ENCODE measurements at regions not wholly inside any gene's neighbourhood (a gene's known extent, or its start where the extent isn't known, plus 50 kb on each side); places are given as distances from the start of the nearest gene placed in this dataset.

- WGBS, 2 donors (ENCODE audit: low coverage in 1 of 2): 61 to 75% methylated on average over 1 to 2 of the region's 2 CpGs
- Histone ChIP-seq H3K4me1 (no peaks in the 10 kb centered on the region), H3K4me3 (no peak overlapping the region), H3K9me3 (no peaks in the 10 kb centered on the region), H3K27me3 (no peaks in the 10 kb centered on the region), H3K36me3 (no peaks in the 10 kb centered on the region), H3K27ac (no peak overlapping the region)
- no peak for DNase-seq
- intact Hi-C loops (cut with DNase I; ENCODE audit: low total_unique reads) (no loop called here), in situ Hi-C loops (cut with MboI; ENCODE audit: low pct_ligation_motif_present in 1 of 4, low pct_unique_long_range_greater_than_20kb in 1 of 4, low sequenced_read_pairs in 3 of 4) (no loop called here)
- TF ChIP-seq, protein P1, sequence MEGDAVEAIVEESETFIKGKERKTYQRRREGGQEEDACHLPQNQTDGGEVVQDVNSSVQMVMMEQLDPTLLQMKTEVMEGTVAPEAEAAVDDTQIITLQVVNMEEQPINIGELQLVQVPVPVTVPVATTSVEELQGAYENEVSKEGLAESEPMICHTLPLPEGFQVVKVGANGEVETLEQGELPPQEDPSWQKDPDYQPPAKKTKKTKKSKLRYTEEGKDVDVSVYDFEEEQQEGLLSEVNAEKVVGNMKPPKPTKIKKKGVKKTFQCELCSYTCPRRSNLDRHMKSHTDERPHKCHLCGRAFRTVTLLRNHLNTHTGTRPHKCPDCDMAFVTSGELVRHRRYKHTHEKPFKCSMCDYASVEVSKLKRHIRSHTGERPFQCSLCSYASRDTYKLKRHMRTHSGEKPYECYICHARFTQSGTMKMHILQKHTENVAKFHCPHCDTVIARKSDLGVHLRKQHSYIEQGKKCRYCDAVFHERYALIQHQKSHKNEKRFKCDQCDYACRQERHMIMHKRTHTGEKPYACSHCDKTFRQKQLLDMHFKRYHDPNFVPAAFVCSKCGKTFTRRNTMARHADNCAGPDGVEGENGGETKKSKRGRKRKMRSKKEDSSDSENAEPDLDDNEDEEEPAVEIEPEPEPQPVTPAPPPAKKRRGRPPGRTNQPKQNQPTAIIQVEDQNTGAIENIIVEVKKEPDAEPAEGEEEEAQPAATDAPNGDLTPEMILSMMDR (IDR thresholded peaks at IDR 0.05): no peak
- TF ChIP-seq POLR2A (IDR thresholded peaks at IDR 0.05) (no peak), EP300 (IDR thresholded peaks at IDR 0.05; ENCODE audit: low read depth) (no peak), POLR2AphosphoS5 (IDR thresholded peaks at IDR 0.05) (no peak)
Measured at GRCh38 chr3:87363721-87364120, 87.3 kb upstream of the POU1F1 start.

DNA sequence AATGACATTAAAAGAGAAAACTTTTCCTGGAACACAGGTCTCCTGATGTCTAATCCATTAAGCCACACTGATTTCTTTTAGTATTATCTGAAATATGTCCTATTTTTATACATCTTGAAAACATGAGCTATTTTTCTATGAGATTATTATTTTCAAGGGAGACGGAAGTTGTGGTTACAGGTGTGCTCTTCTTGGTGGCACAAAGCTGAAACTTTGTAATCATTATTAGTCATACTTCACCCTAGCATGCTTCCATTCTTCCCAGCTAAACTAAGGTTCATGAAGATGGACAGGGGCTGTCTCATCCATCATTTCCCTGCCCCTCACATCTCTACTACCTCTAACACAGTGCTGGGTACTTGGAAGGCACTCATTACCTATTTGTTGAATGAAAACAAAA lies 85.6 kb upstream of the POU1F1 start:
- WGBS, 2 donors (ENCODE audit: low coverage in 1 of 2): 67 to 92% methylated on average over 1 of the region's 1 CpG
- no peaks in the 10 kb centered on the region for H3K36me3 ChIP-seq
- no peaks in the 10 kb centered on the region for H3K4me1 ChIP-seq
- H3K27me3 ChIP-seq: no peaks in the 10 kb centered on the region
- no peak for TF ChIP-seq POLR2A (IDR thresholded peaks at IDR 0.05)
- TF ChIP-seq, protein P1 (IDR thresholded peaks at IDR 0.05): no peak
- no peak for TF ChIP-seq EP300 (IDR thresholded peaks at IDR 0.05; ENCODE audit: low read depth)
- TF ChIP-seq POLR2AphosphoS5 (IDR thresholded peaks at IDR 0.05): no peak
- in situ Hi-C loops (cut with MboI; ENCODE audit: low pct_ligation_motif_present in 1 of 4, low pct_unique_long_range_greater_than_20kb in 1 of 4, low sequenced_read_pairs in 3 of 4) (no loop called here), intact Hi-C loops (cut with DNase I; ENCODE audit: low total_unique reads) (no loop called here)
- H3K27ac ChIP-seq: no peak overlapping the region
- H3K4me3 ChIP-seq: no peak overlapping the region
- no peak for DNase-seq
- no peaks in the 10 kb centered on the region for H3K9me3 ChIP-seq

DNA sequence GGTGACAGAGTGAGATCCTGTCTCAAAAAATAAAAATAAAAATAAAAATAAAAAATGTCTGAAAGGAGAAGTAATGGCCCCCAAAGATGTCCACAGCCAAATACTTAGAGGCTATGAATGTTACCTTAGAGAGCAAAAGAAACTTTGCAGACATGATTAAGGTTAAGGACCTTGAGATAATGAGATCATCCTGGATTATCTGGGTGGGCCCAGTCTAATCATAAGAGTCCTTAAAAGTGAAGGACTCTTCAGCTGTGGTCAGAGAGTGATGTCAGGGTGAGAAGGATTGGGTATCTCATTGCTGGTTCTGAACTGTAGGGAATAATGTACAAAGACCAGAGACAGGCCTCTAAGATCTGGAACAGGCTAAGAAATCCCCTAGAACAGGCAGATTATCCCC lies 84.9 kb upstream of the POU1F1 start:
- Histone ChIP-seq H3K27me3 (no peaks in the 10 kb centered on the region), H3K9me3 (no peaks in the 10 kb centered on the region), H3K36me3 (no peaks in the 10 kb centered on the region), H3K4me1 (no peaks in the 10 kb centered on the region), H3K27ac (no peak overlapping the region), H3K4me3 (no peak overlapping the region)
- intact Hi-C loops (cut with DNase I; ENCODE audit: low total_unique reads) (no loop called here), in situ Hi-C loops (cut with MboI; ENCODE audit: low pct_ligation_motif_present in 1 of 4, low pct_unique_long_range_greater_than_20kb in 1 of 4, low sequenced_read_pairs in 3 of 4) (no loop called here)
- no peak for DNase-seq
- TF ChIP-seq, protein P1 (IDR thresholded peaks at IDR 0.05): no peak
- TF ChIP-seq EP300 (IDR thresholded peaks at IDR 0.05; ENCODE audit: low read depth): no peak
- TF ChIP-seq POLR2A (IDR thresholded peaks at IDR 0.05): no peak
- TF ChIP-seq POLR2AphosphoS5 (IDR thresholded peaks at IDR 0.05): no peak

- intact Hi-C loops (cut with DNase I; ENCODE audit: low total_unique reads): loop anchor here (5.0 kb wide), 1 partner anchor 1717 kb away; no protein-coding TSS in a partner anchor
- Histone ChIP-seq H3K4me3 (no peak overlapping the region), H3K36me3 (no peaks in the 10 kb centered on the region), H3K27ac (no peak overlapping the region), H3K9me3 (no peaks in the 10 kb centered on the region), H3K27me3 (no peaks in the 10 kb centered on the region), H3K4me1 (no peaks in the 10 kb centered on the region)
- WGBS, 2 donors (ENCODE audit: low coverage in 1 of 2): 65 to 67% methylated on average over 2 of the region's 2 CpGs
- in situ Hi-C loops (cut with MboI; ENCODE audit: low pct_ligation_motif_present in 1 of 4, low pct_unique_long_range_greater_than_20kb in 1 of 4, low sequenced_read_pairs in 3 of 4): loop anchor here in 1 of 4 donors (10.0 kb wide), 1 partner anchor 645 kb away; no protein-coding TSS in a partner anchor
- TF ChIP-seq, protein P1 (IDR thresholded peaks at IDR 0.05): no peak
- TF ChIP-seq POLR2A (IDR thresholded peaks at IDR 0.05) (no peak), EP300 (IDR thresholded peaks at IDR 0.05; ENCODE audit: low read depth) (no peak), POLR2AphosphoS5 (IDR thresholded peaks at IDR 0.05) (no peak)
- no peak for DNase-seq
Measured at GRCh38 chr3:87359826-87360225, 83.4 kb upstream of the POU1F1 start.
